Keratinocyte (primary cell): ENCODE measurements at regions not wholly inside any gene's neighbourhood (a gene's known extent, or its start where the extent isn't known, plus 50 kb on each side); places are given as distances from the start of the nearest gene placed in this dataset.

ENCODE experiments used
- CTCF ChIP-seq, 3 experiments: IDR thresholded peaks in 1 of 3; conservative IDR thresholded peaks in 1 of 3; optimal IDR thresholded peaks in 1 of 3; 2 replicates in 2 of 3; 3 replicates in 1 of 3; pipeline versions ENCODE3 to v1.5.1; 2011; ENCODE audit warnings: low read length in 3 of 3, mild to moderate bottlenecking in 3 of 3, moderate library complexity in 2 of 3, control low read depth in 1 of 3, inconsistent platforms in 1 of 3; ENCODE audit not compliant: insufficient read depth in 2 of 3; ENCODE audit errors: extremely low read depth in 1 of 3
- EZH2 ChIP-seq: IDR thresholded peaks from one replicate; pipeline ENCODE4 v1.6.1; 2012; ENCODE audit warnings: inconsistent platforms, mild to moderate bottlenecking, low read length, moderate library complexity

GRCh38 chr2:220127876-220128275 lies 500.4 kb downstream of the SLC4A3 start:
- TF ChIP-seq CTCF (optimal IDR thresholded peaks at IDR 0.05 in 1 of 3, IDR thresholded peaks at IDR 0.05 in 1 of 3, conservative IDR thresholded peaks at IDR 0.05 in 1 of 3; ENCODE audit: extremely low read depth in 1 of 3, insufficient read depth in 2 of 3, low read length in 3 of 3) (no peak), EZH2 (no peak)
